ENCODE measurements at regions not wholly inside any gene's neighbourhood (a gene's known extent, or its start where the extent isn't known, plus 50 kb on each side); places are given as distances from the start of the nearest gene placed in this dataset.

- Mint-ChIP-seq H3K27ac (no peak overlapping the region), H3K4me3 (no peak overlapping the region), H3K4me1 (ENCODE audit: low read depth) (no peaks in the 10 kb centered on the region), H3K9me3 (peaks cover 44% of the 10 kb centered on the region), H3K27me3 (ENCODE audit: insufficient read depth) (0 out of 2 replicates have a peak, but pooled peaks cover 2% of the 10 kb centered on the region), H3K36me3 (ENCODE audit: low read depth) (no peaks in the 10 kb centered on the region)
- no peak for DNase-seq
- TF ChIP-seq CTCF (IDR thresholded peaks at IDR 0.05), result no peak
Measured at GRCh38 chr6:97714772-97715171, 431.8 kb upstream of the MMS22L start.

GRCh38 chr6:97717086-97717485, 434.1 kb upstream of the MMS22L start:
- no peaks in the 10 kb centered on the region for H3K36me3 Mint-ChIP-seq (ENCODE audit: low read depth)
- H3K4me3 Mint-ChIP-seq, result no peak overlapping the region
- no peak for TF ChIP-seq CTCF (IDR thresholded peaks at IDR 0.05)
- H3K4me1 Mint-ChIP-seq (ENCODE audit: low read depth), result no peaks in the 10 kb centered on the region
- H3K27ac Mint-ChIP-seq, result no peak overlapping the region
- no peak for DNase-seq
- H3K9me3 Mint-ChIP-seq, result peaks cover 46% of the 10 kb centered on the region
- H3K27me3 Mint-ChIP-seq (ENCODE audit: insufficient read depth), result no peaks in the 10 kb centered on the region

- TF ChIP-seq CTCF (IDR thresholded peaks at IDR 0.05), result no peak
- no peaks in the 10 kb centered on the region for H3K36me3 Mint-ChIP-seq (ENCODE audit: low read depth)
- no peak for DNase-seq
- peaks cover 19% of the 10 kb centered on the region for H3K9me3 Mint-ChIP-seq
- H3K4me3 Mint-ChIP-seq, result no peak overlapping the region
- no peak overlapping the region for H3K27ac Mint-ChIP-seq
- no peaks in the 10 kb centered on the region for H3K27me3 Mint-ChIP-seq (ENCODE audit: insufficient read depth)
- H3K4me1 Mint-ChIP-seq (ENCODE audit: low read depth), result no peaks in the 10 kb centered on the region
Measured at GRCh38 chr6:97726378-97726777, 443.4 kb upstream of the MMS22L start.

GRCh38 chr6:97732045-97732444, 449.0 kb upstream of the MMS22L start:
- no peak overlapping the region for H3K27ac Mint-ChIP-seq
- no peaks in the 10 kb centered on the region for H3K27me3 Mint-ChIP-seq (ENCODE audit: insufficient read depth)
- no peak for DNase-seq
- peaks cover 46% of the 10 kb centered on the region for H3K9me3 Mint-ChIP-seq
- TF ChIP-seq CTCF (IDR thresholded peaks at IDR 0.05), result no peak
- no peaks in the 10 kb centered on the region for H3K4me1 Mint-ChIP-seq (ENCODE audit: low read depth)
- no peaks in the 10 kb centered on the region; the same call in 1 of the 2 replicates for H3K36me3 Mint-ChIP-seq (ENCODE audit: low read depth)
- H3K4me3 Mint-ChIP-seq, result no peak overlapping the region

GRCh38 chr6:97757575-97757974, 474.6 kb upstream of the MMS22L start:
- no peaks in the 10 kb centered on the region for H3K4me1 Mint-ChIP-seq (ENCODE audit: low read depth)
- peaks cover 28% of the 10 kb centered on the region for H3K9me3 Mint-ChIP-seq
- no peak overlapping the region for H3K27ac Mint-ChIP-seq
- no peak for TF ChIP-seq CTCF (IDR thresholded peaks at IDR 0.05)
- no peak for DNase-seq
- H3K27me3 Mint-ChIP-seq (ENCODE audit: insufficient read depth), result no peaks in the 10 kb centered on the region
- no peaks in the 10 kb centered on the region for H3K36me3 Mint-ChIP-seq (ENCODE audit: low read depth)
- H3K4me3 Mint-ChIP-seq, result no peak overlapping the region

GRCh38 chr6:97765461-97765860, 482.4 kb upstream of the MMS22L start:
- no peaks in the 10 kb centered on the region for H3K4me1 Mint-ChIP-seq (ENCODE audit: low read depth)
- H3K27me3 Mint-ChIP-seq (ENCODE audit: insufficient read depth), result no peaks in the 10 kb centered on the region
- H3K27ac Mint-ChIP-seq, result no peak overlapping the region
- H3K36me3 Mint-ChIP-seq (ENCODE audit: low read depth), result no peaks in the 10 kb centered on the region; the same call in none of the 2 replicates
- no peak for TF ChIP-seq CTCF (IDR thresholded peaks at IDR 0.05)
- H3K4me3 Mint-ChIP-seq, result no peak overlapping the region
- peaks cover 43% of the 10 kb centered on the region for H3K9me3 Mint-ChIP-seq
- no peak for DNase-seq
